Kidney (tissue), 10 donors: ENCODE measurements at regions not wholly inside any gene's neighbourhood (a gene's known extent, or its start where the extent isn't known, plus 50 kb on each side); places are given as distances from the start of the nearest gene placed in this dataset.
"Not testable (repeated sequence)": the region's sequence is repeated elsewhere in the genome, so short reads cannot be mapped to it uniquely, and the experiment has no call there.

Experiments
- DNase-seq, 5 donors: peaks; one replicate each; pipeline ENCODE4 v3.0.0-alpha.2; 2013 to 2020
- FAIRE-seq: peaks from 2 replicates; lab custom pipeline; 2012; peaks lifted over from hg19 to GRCh38; lab: Jason Lieb, UNC
- H3K27ac ChIP-seq, 2 donors: one replicate each; pipeline ENCODE4 v1.7.0; 2013; ENCODE audit warnings: low read depth in 2 of 2, low read length in 2 of 2, inconsistent platforms in 1 of 2
- H3K27me3 ChIP-seq: one replicate; pipeline ENCODE4 v1.7.1; 2013; ENCODE audit warnings: low read length, inconsistent platforms; ENCODE audit not compliant: control insufficient read depth, insufficient read depth
- H3K36me3 ChIP-seq, 3 donors: one replicate each; pipeline versions ENCODE4 v1.7.0 to v1.7.1; 2013; ENCODE audit warnings: low read length in 3 of 3, control low read depth in 1 of 3, inconsistent platforms in 1 of 3; ENCODE audit not compliant: insufficient read depth in 3 of 3, control insufficient read depth in 2 of 3
- H3K4me1 ChIP-seq, 3 donors: one replicate each; pipeline versions ENCODE4 v1.7.0 to v1.7.1; 2013; ENCODE audit warnings: low read length in 3 of 3, inconsistent platforms in 1 of 3, low read depth in 1 of 3; ENCODE audit not compliant: control insufficient read depth in 2 of 3, insufficient read depth in 2 of 3
- H3K4me3 ChIP-seq, 3 donors: one replicate each; pipeline versions ENCODE4 v1.7.0 to v1.8.1; 2013; ENCODE audit warnings: low read length in 3 of 3, control low read depth in 1 of 3, inconsistent platforms in 1 of 3
- H3K9ac ChIP-seq, 3 donors: one replicate each; pipeline versions ENCODE4 v1.7.0 to v1.7.1; 2013; ENCODE audit warnings: low read length in 3 of 3, control low read depth in 1 of 3, inconsistent platforms in 1 of 3
- H3K9me3 ChIP-seq, 3 donors: one replicate each; pipeline versions ENCODE4 v1.7.0 to v1.7.1; 2013; ENCODE audit warnings: low read length in 3 of 3, control low read depth in 1 of 3, inconsistent platforms in 1 of 3; ENCODE audit not compliant: control insufficient read depth in 2 of 3, insufficient read depth in 1 of 3
- intact Hi-C: fragments of 100-400 bp; cut with DNase I; formaldehyde crosslinking; loops from one replicate; pipeline ENCODE4 v1.11.1; 2022
- donor health status: control.
- donor health status: control.
- donor health status: DM: yes; HTN: yes; CAD: no.
- donor health status: Normal renal cell carcinoma (clear cell type).

DNA sequence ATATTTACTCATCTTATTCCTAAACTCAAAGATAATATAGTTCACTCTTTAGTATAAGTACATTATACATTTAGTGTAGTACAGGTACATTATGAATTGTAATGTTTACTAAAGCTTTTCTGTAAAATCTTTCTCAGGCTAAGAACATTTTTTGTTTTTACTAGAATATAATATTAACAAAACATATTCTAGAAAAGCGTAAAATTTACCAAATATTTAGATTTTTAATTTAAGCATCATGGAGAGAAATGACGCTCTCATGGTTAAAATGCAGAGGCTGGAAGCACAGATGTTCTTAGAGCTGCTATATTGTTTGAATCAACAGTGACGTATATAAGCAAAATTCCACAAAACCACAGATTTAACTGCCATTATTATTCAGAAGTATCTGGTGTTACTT is 54.7 kb upstream of the NBPF15 start:
- H3K27me3 ChIP-seq, H3K27ac ChIP-seq, H3K4me3 ChIP-seq, H3K36me3 ChIP-seq, intact Hi-C loops, FAIRE-seq, DNase-seq, H3K4me1 ChIP-seq, H3K9ac ChIP-seq, H3K9me3 ChIP-seq: not testable (repeated sequence)

DNA sequence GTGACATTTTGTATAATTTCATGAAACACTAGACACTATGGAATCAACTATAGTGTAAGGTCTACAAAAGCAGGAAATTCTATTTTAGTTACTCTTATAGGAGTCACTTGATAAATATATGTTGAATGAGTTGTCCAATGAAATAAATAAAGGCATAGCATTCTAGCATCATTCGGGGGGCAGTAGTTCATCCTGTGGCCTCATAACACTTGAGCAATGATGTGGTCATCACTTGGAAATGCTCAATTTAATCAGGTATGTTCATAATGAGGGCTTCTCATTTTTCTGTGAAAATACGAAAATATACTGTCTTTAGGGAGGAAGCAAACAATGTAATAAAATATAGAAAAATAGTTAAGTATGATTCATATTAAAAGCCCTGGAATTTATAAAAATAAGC is 55.4 kb upstream of the NBPF15 start:
- FAIRE-seq, H3K9me3 ChIP-seq, H3K4me1 ChIP-seq, H3K9ac ChIP-seq, intact Hi-C loops, H3K27me3 ChIP-seq, DNase-seq, H3K4me3 ChIP-seq, H3K36me3 ChIP-seq, H3K27ac ChIP-seq: not testable (repeated sequence)

DNA sequence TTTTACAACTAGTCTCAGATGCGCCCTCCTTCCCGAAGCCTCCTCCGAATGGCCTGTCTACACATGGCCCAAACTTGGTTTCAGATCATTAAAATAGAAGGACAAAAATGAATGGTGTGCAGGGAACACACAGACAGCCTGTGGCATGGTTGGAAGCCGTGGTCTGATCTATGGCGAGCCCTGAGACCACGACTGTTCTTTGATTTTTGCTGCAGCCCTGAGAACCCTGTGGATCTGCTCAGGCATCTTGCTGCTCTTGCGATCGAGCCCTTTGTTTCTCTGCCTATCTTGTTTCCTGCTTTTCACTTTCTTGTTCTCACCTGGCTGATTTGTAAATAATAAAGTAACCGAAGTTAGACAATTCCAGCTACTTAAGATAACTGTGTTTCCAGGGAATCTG is 57.0 kb upstream of the NBPF15 start:
- FAIRE-seq, H3K9me3 ChIP-seq, H3K27ac ChIP-seq, H3K36me3 ChIP-seq, H3K27me3 ChIP-seq, H3K4me3 ChIP-seq, DNase-seq, H3K9ac ChIP-seq, intact Hi-C loops, H3K4me1 ChIP-seq: not testable (repeated sequence)

GRCh38 chr1:144519528-144520189 is 58.2 kb upstream of the NBPF15 start:
- peak in 2 of 5 donors; percentile 8 to 17 for DNase-seq
- FAIRE-seq, H3K9ac ChIP-seq, H3K27ac ChIP-seq, H3K4me1 ChIP-seq, intact Hi-C loops, H3K9me3 ChIP-seq, H3K36me3 ChIP-seq, H3K4me3 ChIP-seq, H3K27me3 ChIP-seq: not testable (repeated sequence)

DNA sequence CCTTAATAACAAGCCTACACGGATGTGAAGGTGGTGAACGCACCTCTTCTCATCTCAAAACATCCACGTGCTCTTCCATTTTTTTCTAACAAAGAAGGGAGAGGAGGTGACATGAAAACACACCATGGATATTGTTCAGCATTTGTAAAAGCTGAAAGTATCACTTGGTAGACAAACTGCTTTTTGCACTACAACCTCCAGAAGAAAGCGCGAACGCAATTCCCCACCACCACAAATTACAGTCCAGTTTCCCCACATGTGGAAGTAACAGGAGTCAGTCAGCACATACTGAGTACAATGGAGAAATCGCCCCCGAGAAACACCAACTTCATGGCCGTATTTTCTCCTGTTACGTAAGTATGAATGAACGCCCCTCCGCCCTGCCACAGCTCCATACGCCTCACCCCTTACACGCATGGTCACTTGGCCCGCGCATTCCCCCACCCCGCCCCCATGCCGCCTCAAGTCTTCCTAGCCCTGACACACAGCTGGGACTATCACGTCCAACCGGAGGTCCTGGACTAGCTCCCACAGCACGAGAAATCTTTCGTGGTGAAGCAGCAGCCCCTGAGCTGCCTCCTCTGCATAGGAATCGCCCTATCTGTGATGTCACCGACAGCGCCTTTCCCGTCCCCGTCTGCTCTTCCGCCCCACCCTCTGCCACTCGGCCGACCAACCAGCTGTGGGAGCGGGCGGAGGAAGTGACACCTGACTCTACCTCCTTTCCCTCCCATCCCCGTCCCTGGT is 62.4 kb upstream of the NBPF15 start:
- FAIRE-seq, intact Hi-C loops, H3K36me3 ChIP-seq, H3K27me3 ChIP-seq, H3K9me3 ChIP-seq, H3K4me3 ChIP-seq, H3K4me1 ChIP-seq, H3K9ac ChIP-seq, H3K27ac ChIP-seq: not testable (repeated sequence)
- peak; percentile 34 to 82 (median 75) for DNase-seq

DNA sequence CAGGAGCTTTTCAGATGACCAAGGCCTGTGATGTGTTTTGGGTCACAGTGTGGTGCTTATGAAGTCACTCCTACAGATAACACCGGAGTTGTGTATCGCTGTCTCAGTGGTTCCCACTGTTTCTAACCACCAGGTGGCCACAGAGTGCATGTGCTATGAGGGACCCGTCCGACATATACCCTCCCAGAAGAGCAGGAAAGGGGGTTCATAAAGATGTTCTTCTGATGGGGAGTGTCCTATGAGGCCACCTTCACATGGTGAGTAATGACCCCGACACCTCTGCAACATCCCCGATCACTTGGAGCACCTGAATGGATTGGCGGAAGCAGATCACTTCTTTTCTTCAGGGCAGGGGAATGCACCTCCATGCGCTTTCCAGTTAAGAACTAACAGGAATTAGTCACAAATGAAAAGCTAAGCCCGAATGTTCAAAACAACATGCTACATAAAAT is 60.5 kb upstream of the PPIAL4F start:
- H3K9ac ChIP-seq, intact Hi-C loops, H3K36me3 ChIP-seq, H3K4me3 ChIP-seq, H3K27ac ChIP-seq, H3K4me1 ChIP-seq, FAIRE-seq, H3K9me3 ChIP-seq, H3K27me3 ChIP-seq: not testable (repeated sequence)
- peak in 1 of 5 donors; percentile 5 for DNase-seq

DNA sequence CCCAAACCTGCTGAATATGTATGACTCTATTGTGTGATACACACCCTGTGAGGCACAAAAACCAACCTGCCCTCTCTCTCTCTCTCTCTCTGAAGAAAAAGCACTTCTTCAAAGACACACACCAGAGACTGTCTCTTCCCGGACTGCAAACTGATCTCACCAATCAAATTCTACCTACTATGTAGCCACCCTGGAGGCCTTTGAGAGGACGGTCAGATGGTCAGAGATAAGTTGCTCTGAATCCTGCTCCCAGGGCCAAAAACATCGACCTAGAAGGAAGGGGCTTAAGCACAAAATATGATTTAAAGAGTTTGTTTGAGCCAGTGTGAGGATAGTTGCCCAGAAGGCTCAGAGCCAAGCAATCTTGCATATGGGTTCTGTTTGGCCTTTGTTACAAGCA is 59.2 kb upstream of the PPIAL4F start:
- H3K9me3 ChIP-seq, DNase-seq, H3K27ac ChIP-seq, H3K9ac ChIP-seq, H3K4me3 ChIP-seq, FAIRE-seq, intact Hi-C loops, H3K27me3 ChIP-seq, H3K36me3 ChIP-seq, H3K4me1 ChIP-seq: not testable (repeated sequence)

GRCh38 chr1:144534286-144534685 is 58.4 kb upstream of the PPIAL4F start:
- H3K4me3 ChIP-seq, intact Hi-C loops: not testable (repeated sequence)

More at GRCh38 chr1:144534286-144534685, 58.4 kb upstream of the PPIAL4F start:
- not testable (repeated sequence) for H3K27ac ChIP-seq, H3K9me3 ChIP-seq, H3K4me1 ChIP-seq, H3K9ac ChIP-seq, FAIRE-seq, H3K36me3 ChIP-seq, H3K27me3 ChIP-seq, DNase-seq
